ENCODE measurements at regions not wholly inside any gene's neighbourhood (a gene's known extent, or its start where the extent isn't known, plus 50 kb on each side); places are given as distances from the start of the nearest gene placed in this dataset.

GRCh38 chr6:9009931-9010330 is 574.6 kb upstream of the SLC35B3 start:
- TF ChIP-seq, protein P1, sequence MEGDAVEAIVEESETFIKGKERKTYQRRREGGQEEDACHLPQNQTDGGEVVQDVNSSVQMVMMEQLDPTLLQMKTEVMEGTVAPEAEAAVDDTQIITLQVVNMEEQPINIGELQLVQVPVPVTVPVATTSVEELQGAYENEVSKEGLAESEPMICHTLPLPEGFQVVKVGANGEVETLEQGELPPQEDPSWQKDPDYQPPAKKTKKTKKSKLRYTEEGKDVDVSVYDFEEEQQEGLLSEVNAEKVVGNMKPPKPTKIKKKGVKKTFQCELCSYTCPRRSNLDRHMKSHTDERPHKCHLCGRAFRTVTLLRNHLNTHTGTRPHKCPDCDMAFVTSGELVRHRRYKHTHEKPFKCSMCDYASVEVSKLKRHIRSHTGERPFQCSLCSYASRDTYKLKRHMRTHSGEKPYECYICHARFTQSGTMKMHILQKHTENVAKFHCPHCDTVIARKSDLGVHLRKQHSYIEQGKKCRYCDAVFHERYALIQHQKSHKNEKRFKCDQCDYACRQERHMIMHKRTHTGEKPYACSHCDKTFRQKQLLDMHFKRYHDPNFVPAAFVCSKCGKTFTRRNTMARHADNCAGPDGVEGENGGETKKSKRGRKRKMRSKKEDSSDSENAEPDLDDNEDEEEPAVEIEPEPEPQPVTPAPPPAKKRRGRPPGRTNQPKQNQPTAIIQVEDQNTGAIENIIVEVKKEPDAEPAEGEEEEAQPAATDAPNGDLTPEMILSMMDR (IDR thresholded peaks at IDR 0.05; ENCODE audit: unreplicated experiment in 3 of 3) = no peak
- no peak overlapping the region for H3K4me3 Mint-ChIP-seq
- no peaks in the 10 kb centered on the region for H3K4me1 Mint-ChIP-seq
- H3K9me3 Mint-ChIP-seq = no peaks in the 10 kb centered on the region
- H3K27ac Mint-ChIP-seq = no peak overlapping the region
- no peaks in the 10 kb centered on the region for H3K36me3 Mint-ChIP-seq (ENCODE audit: low read depth)
- no peaks in the 10 kb centered on the region for H3K27me3 Mint-ChIP-seq (ENCODE audit: low read depth)

DNA sequence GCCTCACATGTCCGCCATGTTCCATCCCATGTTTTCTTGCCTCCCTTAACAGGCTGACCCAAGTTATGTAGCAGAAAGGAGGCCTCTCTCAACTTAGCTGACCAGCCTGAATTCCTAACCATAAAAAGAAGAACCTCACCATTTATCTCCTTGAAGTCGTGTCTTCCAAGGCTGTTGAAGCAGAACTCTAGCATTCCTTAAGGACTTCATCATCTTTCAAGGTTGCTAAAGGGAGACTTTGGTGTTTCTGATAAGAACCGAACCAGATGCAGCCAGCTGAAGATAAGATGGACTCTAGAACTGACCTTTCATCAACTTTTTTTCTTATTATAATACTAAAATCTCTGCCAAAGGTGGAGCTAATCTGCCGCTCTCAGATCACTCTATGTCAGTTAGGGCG is 571.7 kb upstream of the SLC35B3 start:
- Mint-ChIP-seq H3K9me3 (no peaks in the 10 kb centered on the region), H3K27ac (no peak overlapping the region), H3K4me1 (no peaks in the 10 kb centered on the region), H3K27me3 (ENCODE audit: low read depth) (no peaks in the 10 kb centered on the region), H3K36me3 (ENCODE audit: low read depth) (no peaks in the 10 kb centered on the region), H3K4me3 (no peak overlapping the region)
- TF ChIP-seq, protein P1 (IDR thresholded peaks at IDR 0.05; ENCODE audit: unreplicated experiment in 3 of 3) = no peak

DNA sequence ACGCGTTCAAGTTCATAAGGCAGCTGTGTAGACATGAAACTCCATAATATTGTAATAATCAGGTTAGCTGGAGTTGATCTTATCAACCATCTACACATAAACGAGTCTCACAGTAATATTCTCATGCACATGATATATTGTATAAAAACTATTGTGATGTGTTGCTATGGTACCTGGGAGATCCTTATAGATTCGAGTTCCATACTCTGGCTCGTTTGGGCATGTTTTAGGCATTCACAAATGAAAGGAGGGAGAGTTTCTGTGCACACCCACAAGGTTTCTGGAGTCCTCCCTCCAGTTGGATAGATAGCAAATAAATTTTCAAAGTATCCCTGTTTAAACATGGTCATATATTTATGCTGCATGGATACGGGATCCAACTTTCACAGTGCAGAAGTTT is 567.5 kb upstream of the SLC35B3 start:
- no peak overlapping the region for H3K4me3 Mint-ChIP-seq
- H3K27ac Mint-ChIP-seq = no peak overlapping the region
- no peaks in the 10 kb centered on the region for H3K36me3 Mint-ChIP-seq (ENCODE audit: low read depth)
- H3K4me1 Mint-ChIP-seq = no peaks in the 10 kb centered on the region
- H3K9me3 Mint-ChIP-seq = peaks cover 7% of the 10 kb centered on the region
- H3K27me3 Mint-ChIP-seq (ENCODE audit: low read depth) = no peaks in the 10 kb centered on the region
- TF ChIP-seq, protein P1 (IDR thresholded peaks at IDR 0.05; ENCODE audit: unreplicated experiment in 3 of 3) = no peak

GRCh38 chr6:8995156-8995555 is 559.8 kb upstream of the SLC35B3 start:
- peaks cover 3% of the 10 kb centered on the region for H3K27me3 Mint-ChIP-seq (ENCODE audit: low read depth)
- no peak overlapping the region for H3K4me3 Mint-ChIP-seq
- H3K9me3 Mint-ChIP-seq = no peaks in the 10 kb centered on the region
- H3K27ac Mint-ChIP-seq = no peak overlapping the region
- H3K4me1 Mint-ChIP-seq = peaks cover 5% of the 10 kb centered on the region
- no peaks in the 10 kb centered on the region for H3K36me3 Mint-ChIP-seq (ENCODE audit: low read depth)
- TF ChIP-seq, protein P1 (IDR thresholded peaks at IDR 0.05; ENCODE audit: unreplicated experiment in 3 of 3) = no peak

- Mint-ChIP-seq H3K9me3 (no peaks in the 10 kb centered on the region), H3K4me1 (peaks cover 5% of the 10 kb centered on the region)
Observed at GRCh38 chr6:8993111-8993510, 557.8 kb upstream of the SLC35B3 start.

GRCh38 chr6:8991844-8992243 is 556.5 kb upstream of the SLC35B3 start:
- TF ChIP-seq, protein P1 (IDR thresholded peaks at IDR 0.05; ENCODE audit: unreplicated experiment in 3 of 3) = no peak
- peaks cover 3% of the 10 kb centered on the region for H3K27me3 Mint-ChIP-seq (ENCODE audit: low read depth)
- H3K4me1 Mint-ChIP-seq = peaks cover 5% of the 10 kb centered on the region
- H3K4me3 Mint-ChIP-seq = no peak overlapping the region
- H3K36me3 Mint-ChIP-seq (ENCODE audit: low read depth) = no peaks in the 10 kb centered on the region
- H3K9me3 Mint-ChIP-seq = no peaks in the 10 kb centered on the region
- H3K27ac Mint-ChIP-seq = peak overlapping the region in 1 of 3 experiments; percentile 2

More at GRCh38 chr6:8993111-8993510, 557.8 kb upstream of the SLC35B3 start:
- Mint-ChIP-seq H3K36me3 (ENCODE audit: low read depth) (no peaks in the 10 kb centered on the region), H3K27ac (no peak overlapping the region), H3K27me3 (ENCODE audit: low read depth) (peaks cover 3% of the 10 kb centered on the region), H3K4me3 (no peak overlapping the region)
- TF ChIP-seq, protein P1 (IDR thresholded peaks at IDR 0.05; ENCODE audit: unreplicated experiment in 3 of 3) = no peak

Measured in nephron (organoid).